LNCaP clone FGC (cell line): ENCODE measurements at regions not wholly inside any gene's neighbourhood (a gene's known extent, or its start where the extent isn't known, plus 50 kb on each side); places are given as distances from the start of the nearest gene placed in this dataset.
"Not testable (repeated sequence)": the region's sequence is repeated elsewhere in the genome, so short reads cannot be mapped to it uniquely, and the experiment has no call there.

ENCODE experiments used
- DNase-seq: peaks from one replicate; pipeline ENCODE4 v3.0.0-alpha.2; 2011; ENCODE audit warnings: low read depth
- H3K4me3 ChIP-seq: 2 replicates; pipeline ENCODE4 v1.5.1; 2011; ENCODE audit warnings: mild to moderate bottlenecking, low read depth, low read length, control low read depth
- CTCF ChIP-seq: IDR thresholded peaks from 2 replicates; pipeline ENCODE4 v1.5.1; 2012; ENCODE audit warnings: mild to moderate bottlenecking; ENCODE audit not compliant: control insufficient read depth, insufficient read depth; ENCODE audit errors: extremely low read depth

DNA sequence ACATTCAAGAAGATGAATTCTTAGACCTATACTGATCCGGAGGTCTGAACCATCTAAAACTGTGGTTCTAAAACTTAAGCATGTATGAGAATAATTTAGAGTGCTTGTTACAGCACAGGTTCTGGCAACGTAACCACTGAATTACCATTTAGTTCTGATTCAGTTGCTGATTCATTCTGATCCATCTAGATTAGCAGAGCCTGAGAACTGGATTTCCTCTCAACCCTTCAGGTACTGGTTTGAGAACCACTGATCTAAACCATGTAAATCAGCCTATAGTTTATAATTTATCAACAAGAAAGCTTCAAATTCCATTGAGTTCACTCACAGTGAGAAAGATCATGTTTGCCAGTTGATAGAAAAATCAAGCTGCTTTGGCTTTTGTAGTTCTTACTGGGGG lies 1001.1 kb upstream of the EPHA6 start:
- H3K4me3 ChIP-seq: no peak overlapping the region
- no peak for DNase-seq
- TF ChIP-seq CTCF: no peak

GRCh38 chr3:95815828-95816227 lies 998.6 kb upstream of the EPHA6 start:
- DNase-seq: no peak
- no peak for TF ChIP-seq CTCF
- H3K4me3 ChIP-seq: no peak overlapping the region

DNA sequence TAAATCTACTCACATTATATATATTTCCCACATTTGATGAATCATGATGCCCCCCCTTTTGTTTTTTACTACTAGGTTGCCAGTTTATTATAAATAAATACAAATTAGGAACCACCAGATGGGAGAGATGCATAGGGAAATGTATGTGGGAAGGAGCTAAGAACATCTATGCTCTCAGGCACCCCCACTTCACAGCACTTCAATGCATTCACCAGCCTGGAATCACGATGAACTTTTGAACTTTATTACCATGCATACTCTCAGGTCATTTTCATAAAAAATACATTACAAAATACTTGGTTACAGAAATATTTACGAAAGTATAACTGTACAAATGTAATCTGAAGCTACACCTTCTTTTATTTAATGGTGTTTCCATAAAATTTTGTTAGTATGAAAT lies 988.0 kb upstream of the EPHA6 start:
- no peak for TF ChIP-seq CTCF
- no peak for DNase-seq
- no peak overlapping the region for H3K4me3 ChIP-seq

DNA sequence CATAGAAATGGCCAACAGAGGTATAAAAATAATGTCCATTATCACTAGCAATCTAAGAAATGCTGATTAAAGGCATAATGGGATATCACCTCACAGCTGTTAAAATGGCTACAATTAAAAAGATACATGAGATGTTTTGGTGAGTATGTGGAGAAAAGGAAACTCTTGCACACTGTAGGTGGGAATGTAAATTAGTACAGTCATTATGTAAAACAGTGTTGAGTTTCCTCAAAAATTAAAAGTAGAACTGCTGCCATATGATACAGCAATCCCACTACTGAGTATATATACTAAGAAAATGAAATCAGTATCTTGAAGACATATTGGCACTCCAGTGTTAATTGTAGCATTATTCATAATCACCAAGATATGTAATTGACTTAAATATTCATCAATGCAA lies 982.2 kb upstream of the EPHA6 start:
- no peak for TF ChIP-seq CTCF
- no peak for DNase-seq

DNA sequence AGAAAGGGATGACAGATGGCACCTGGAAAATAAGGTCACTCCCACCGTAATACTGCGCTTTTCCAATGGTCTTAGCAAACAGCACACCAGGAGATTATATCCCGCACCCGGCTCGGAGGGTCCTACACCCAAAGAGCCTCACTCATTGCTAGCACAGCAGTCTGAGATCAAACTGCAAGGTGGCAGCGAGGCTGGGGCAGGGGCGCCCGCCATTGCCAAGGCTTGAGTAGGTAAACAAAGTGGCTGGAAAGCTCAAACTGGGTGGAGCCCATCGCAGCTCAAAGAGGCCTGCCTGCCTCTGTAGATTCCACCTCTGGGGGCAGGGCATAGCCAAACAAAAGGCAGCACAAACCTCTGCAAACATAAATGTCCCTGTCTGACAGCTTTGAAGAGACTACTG lies 953.8 kb upstream of the EPHA6 start:
- DNase-seq, H3K4me3 ChIP-seq: not testable (repeated sequence)

More for the DNA sequence above, 982.2 kb upstream of the EPHA6 start:
- no peak overlapping the region for H3K4me3 ChIP-seq

- no peak for DNase-seq
- no peak overlapping the region for H3K4me3 ChIP-seq
- TF ChIP-seq CTCF: no peak
Measured at GRCh38 chr3:95883801-95884200, 930.6 kb upstream of the EPHA6 start.

- no peak for DNase-seq
- TF ChIP-seq CTCF: no peak
- H3K4me3 ChIP-seq: no peak overlapping the region
Measured at GRCh38 chr3:95886616-95887015, 927.8 kb upstream of the EPHA6 start.

GRCh38 chr3:95887114-95887513 lies 927.3 kb upstream of the EPHA6 start:
- no peak for DNase-seq
- H3K4me3 ChIP-seq: no peak overlapping the region
- TF ChIP-seq CTCF: no peak
